Choroid plexus epithelial cell (primary cell): ENCODE measurements at regions not wholly inside any gene's neighbourhood (a gene's known extent, or its start where the extent isn't known, plus 50 kb on each side); places are given as distances from the start of the nearest gene placed in this dataset.

Experiments
- DNase-seq: peaks from one replicate; pipeline ENCODE4 v3.0.0-alpha.2; 2010; ENCODE audit warnings: low read depth
- H3K4me3 ChIP-seq: 2 replicates; pipeline ENCODE4 v1.5.1; 2011; ENCODE audit warnings: low read depth, mild to moderate bottlenecking, control low read depth, low read length, moderate library complexity
- CTCF ChIP-seq: conservative IDR thresholded peaks from 2 replicates; pipeline ENCODE4 v1.5.1; 2011; ENCODE audit warnings: low read depth, mild to moderate bottlenecking, control low read depth, inconsistent platforms, low read length, moderate library complexity

GRCh38 chr6:11292091-11292490 lies 59.6 kb upstream of the NEDD9 start:
- H3K4me3 ChIP-seq = no peak overlapping the region
- no peak for TF ChIP-seq CTCF
- no peak for DNase-seq

- no peak for TF ChIP-seq CTCF
- DNase-seq = no peak
- H3K4me3 ChIP-seq = no peak overlapping the region
Measured at GRCh38 chr6:11291582-11291981, 59.1 kb upstream of the NEDD9 start.

- TF ChIP-seq CTCF = no peak
- DNase-seq = no peak
- H3K4me3 ChIP-seq = no peak overlapping the region
Measured at GRCh38 chr6:11290027-11290426, 57.6 kb upstream of the NEDD9 start.

GRCh38 chr6:11288065-11288464 lies 55.6 kb upstream of the NEDD9 start:
- DNase-seq = peak; percentile 45
- TF ChIP-seq CTCF = no peak
- H3K4me3 ChIP-seq = no peak overlapping the region

GRCh38 chr6:11284996-11285395 lies 52.5 kb upstream of the NEDD9 start:
- no peak for TF ChIP-seq CTCF
- no peak for DNase-seq
- no peak overlapping the region for H3K4me3 ChIP-seq

GRCh38 chr6:11283629-11284028 lies 51.2 kb upstream of the NEDD9 start:
- H3K4me3 ChIP-seq = no peak overlapping the region
- no peak for DNase-seq
- TF ChIP-seq CTCF = no peak

GRCh38 chr6:11282875-11283274 lies 50.4 kb upstream of the NEDD9 start:
- TF ChIP-seq CTCF = no peak
- no peak for DNase-seq
- no peak overlapping the region for H3K4me3 ChIP-seq
